HCT116 (cell line): ENCODE measurements at regions not wholly inside any gene's neighbourhood (a gene's known extent, or its start where the extent isn't known, plus 50 kb on each side); places are given as distances from the start of the nearest gene placed in this dataset.

Experiments used
- ATAC-seq: fragments of 200-7000 bp; cut with Tn5 transposase; 2 replicates; pipeline ENCODE4 v1.9.1; 2020; ENCODE audit warnings: mild to moderate bottlenecking, moderate library complexity
- BruUV-seq: library from RNA; stranded (reverse); fragments of 400-500 nt; replicated peaks from 2 replicates; lab custom pipeline; 2021; lab: Mats Ljungman, UMichigan
- CTCF ChIA-PET: fragments of 300-600 bp; sonication (Branson Sonifier 250); formaldehyde crosslinking; loops from one replicate; lab custom pipeline; 2021; ENCODE audit warnings: antibody characterized with exemption; lab: Charles Lee
- POLR2A ChIA-PET: fragments of 300-600, 350-600 bp; sonication (Branson Sonifier 250); formaldehyde crosslinking; loops from one replicate; lab custom pipeline; 2021; ENCODE audit warnings: antibody characterized with exemption; lab: Charles Lee
- RAD21 ChIA-PET, 2 experiments: fragments of 300-600 bp; sonication (Branson Sonifier 250); formaldehyde crosslinking; loops; one replicate each; lab custom pipeline; 2023; ENCODE audit warnings: low total read pairs in 2 of 2; ENCODE audit not compliant: uncharacterized antibody in 2 of 2, unreplicated experiment in 2 of 2, low non-redundant PET in 1 of 2; lab: Charles Lee
- DNase-seq: peaks from one replicate; pipeline ENCODE4 v3.0.0-alpha.2; 2010; ENCODE audit warnings: low read depth, low spot score
- H2AFZ ChIP-seq: fragments of 200-600 bp; shearing (Covaris generic), sonication (generic); 2 replicates; pipeline ENCODE4 v1.6.1; 2017; ENCODE audit warnings: low read depth, mixed run types, mixed read lengths, antibody characterized with exemption, low read length; ENCODE audit not compliant: poor library complexity, severe bottlenecking
- H3K27ac ChIP-seq: 2 replicates; pipeline ENCODE4 v1.5.1; 2012; ENCODE audit warnings: low read depth, low read length
- H3K27me3 ChIP-seq: fragments of 200-600 bp; sonication (generic); 2 replicates; pipeline ENCODE4 v1.6.1; 2016; ENCODE audit warnings: mixed run types, low read length, mixed read lengths; ENCODE audit not compliant: insufficient read depth
- H3K36me3 ChIP-seq, 2 experiments: fragments of 200-500 bp in 1 of 2; fragments of 200-600 bp in 1 of 2; sonication (Bioruptor generic) in 1 of 2; sonication (generic) in 1 of 2; 2 replicates each; pipeline versions ENCODE4 v1.5.1 to v1.6.1; 2014 to 2016; ENCODE audit warnings: low read length in 2 of 2, inconsistent platforms in 1 of 2, mixed read lengths in 1 of 2, mixed run types in 1 of 2; ENCODE audit not compliant: insufficient read depth in 2 of 2, control insufficient read depth in 1 of 2
- H3K4me1 ChIP-seq, 2 experiments: fragments of 200-600 bp in 1 of 2; sonication (generic) in 1 of 2; 2 replicates each; pipeline versions ENCODE4 v1.5.1 to v1.6.1; 2012 to 2017; ENCODE audit warnings: low read length in 2 of 2, inconsistent platforms in 1 of 2, mild to moderate bottlenecking in 1 of 2, mixed read lengths in 1 of 2, mixed run types in 1 of 2, moderate library complexity in 1 of 2; ENCODE audit not compliant: insufficient read depth in 2 of 2, control insufficient read depth in 1 of 2
- H3K4me2 ChIP-seq: fragments of 200-600 bp; sonication (generic); 2 replicates; pipeline ENCODE4 v1.6.1; 2017; ENCODE audit warnings: mixed run types, low read length, mixed read lengths
- H3K4me3 ChIP-seq, 2 experiments: fragments of 200-600 bp in 1 of 2; sonication (generic) in 1 of 2; replicated peaks in 1 of 2; 2 replicates each; pipeline ENCODE4 v1.5.1; 2011 to 2016; ENCODE audit warnings: low read length in 2 of 2, control low read depth in 1 of 2, low read depth in 1 of 2, mild to moderate bottlenecking in 1 of 2, mixed read lengths in 1 of 2, mixed run types in 1 of 2
- H3K79me2 ChIP-seq: fragments of 200-600 bp; sonication (generic); 2 replicates; pipeline ENCODE4 v1.6.1; 2017; ENCODE audit warnings: mild to moderate bottlenecking, mixed run types, low read length, moderate library complexity, mixed read lengths; ENCODE audit not compliant: insufficient read depth
- H3K9ac ChIP-seq: fragments of 200-600 bp; sonication (generic); 2 replicates; pipeline ENCODE4 v1.6.1; 2016; ENCODE audit warnings: low read length, mixed read lengths
- H3K9me2 ChIP-seq: fragments of 200-600 bp; sonication (generic), shearing (Covaris generic); 2 replicates; pipeline ENCODE4 v1.6.1; 2017; ENCODE audit warnings: mixed run types, mild to moderate bottlenecking, moderate library complexity; ENCODE audit not compliant: insufficient read depth
- H3K9me3 ChIP-seq, 2 experiments: fragments of 200-500 bp in 1 of 2; fragments of 200-600 bp in 1 of 2; sonication (Bioruptor generic) in 1 of 2; sonication (generic) in 1 of 2; 2 replicates each; pipeline ENCODE4 v1.6.1; 2014 to 2017; ENCODE audit warnings: low read length in 2 of 2, mixed read lengths in 2 of 2, inconsistent platforms in 1 of 2, low read depth in 1 of 2, mild to moderate bottlenecking in 1 of 2, mixed run types in 1 of 2, moderate library complexity in 1 of 2; ENCODE audit not compliant: control insufficient read depth in 1 of 2, insufficient read depth in 1 of 2
- H4K20me1 ChIP-seq: fragments of 200-600 bp; sonication (generic), shearing (Covaris generic); 2 replicates; pipeline ENCODE4 v1.6.1; 2017; ENCODE audit warnings: mixed run types, mild to moderate bottlenecking, moderate library complexity; ENCODE audit not compliant: insufficient read depth
- CEBPB ChIP-seq: IDR thresholded peaks from 2 replicates; pipeline ENCODE4 v1.6.1; 2012; ENCODE audit warnings: low read depth
- EGR1 ChIP-seq: IDR thresholded peaks from 2 replicates; pipeline ENCODE4 v1.6.1; 2012; ENCODE audit warnings: low read depth
- POLR2A ChIP-seq: IDR thresholded peaks from 2 replicates; pipeline ENCODE4 v1.7.0; 2011; ENCODE audit warnings: borderline replicate concordance; ENCODE audit not compliant: insufficient read depth, insufficient read length; ENCODE audit errors: extremely low read depth
- REST ChIP-seq: IDR thresholded peaks from 2 replicates; pipeline ENCODE4 v1.6.1; 2012; ENCODE audit warnings: low read depth
- SIN3A ChIP-seq: IDR thresholded peaks from 2 replicates; pipeline ENCODE4 v1.6.1; 2012; ENCODE audit warnings: low read depth
- ZNF274 ChIP-seq: fragments of 200-500 bp; sonication (Bioruptor generic); IDR thresholded peaks from 2 replicates; pipeline ENCODE4 v1.6.1; 2014; ENCODE audit warnings: mild to moderate bottlenecking, low read depth, low read length, inconsistent platforms
- intact Hi-C: fragments of 100-400 bp; cut with micrococcal nuclease; formaldehyde crosslinking; loops from 2 replicates; pipeline ENCODE4 v1.10.0; 2022
- TF ChIP-seq, protein P1 (sequence below): IDR thresholded peaks from 2 replicates; pipeline ENCODE4 v1.6.1; 2012

DNA sequence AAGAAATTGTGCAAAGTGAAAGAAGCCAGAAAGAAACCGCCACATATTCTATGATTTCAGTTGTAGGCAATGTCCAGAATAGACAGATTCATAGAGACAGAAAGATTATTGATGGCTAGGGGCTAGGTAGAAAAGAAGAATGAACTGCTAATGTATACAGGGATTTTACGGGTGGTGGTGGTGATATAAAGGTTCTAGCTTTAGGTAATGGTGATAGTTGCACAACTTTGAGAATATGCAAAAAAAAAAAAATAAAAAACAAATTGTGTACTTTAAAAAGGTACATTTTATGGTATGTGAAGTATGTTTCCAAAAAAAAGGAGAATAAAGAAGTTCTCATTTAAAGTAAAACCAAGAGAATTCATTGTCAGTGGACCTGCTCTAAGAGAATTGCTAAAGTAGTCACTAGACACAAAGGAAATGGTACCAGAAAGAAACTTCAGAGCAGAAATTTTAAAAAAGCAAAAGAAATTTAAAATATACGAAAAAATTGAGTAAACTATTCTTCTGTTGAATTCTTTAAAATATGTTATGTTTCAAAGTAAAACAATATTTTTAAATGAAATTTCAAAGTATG is 680.1 kb downstream of the UQCRFS1 start:
- intact Hi-C loops = no loop called here
- H4K20me1 ChIP-seq = no peaks in the 10 kb centered on the region
- no peaks in the 10 kb centered on the region for H3K27me3 ChIP-seq
- no peaks in the 10 kb centered on the region for H3K9me2 ChIP-seq
- H3K4me3 ChIP-seq = no peak overlapping the region
- ChIA-PET CTCF (no interaction called here), POLR2A (no interaction called here), RAD21 (no interaction called here)
- no peaks in the 10 kb centered on the region for H3K79me2 ChIP-seq
- no peak overlapping the region for H2AFZ ChIP-seq
- H3K4me1 ChIP-seq = no peaks in the 10 kb centered on the region
- H3K36me3 ChIP-seq = no peaks in the 10 kb centered on the region
- DNase-seq (no peak), ATAC-seq (no peak)
- H3K9me3 ChIP-seq = peaks cover 4 to 5% of the 10 kb centered on the region in 2 experiments; a peak in 3 of 4 replicates
- TF ChIP-seq ZNF274 = no peak
- TF ChIP-seq, protein P1, sequence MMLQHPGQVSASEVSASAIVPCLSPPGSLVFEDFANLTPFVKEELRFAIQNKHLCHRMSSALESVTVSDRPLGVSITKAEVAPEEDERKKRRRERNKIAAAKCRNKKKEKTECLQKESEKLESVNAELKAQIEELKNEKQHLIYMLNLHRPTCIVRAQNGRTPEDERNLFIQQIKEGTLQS = no peak
- no peak for TF ChIP-seq CEBPB
- TF ChIP-seq REST = no peak
- TF ChIP-seq SIN3A = no peak
- TF ChIP-seq EGR1 = no peak
- TF ChIP-seq POLR2A = no peak
- no peak overlapping the region for H3K9ac ChIP-seq
- H3K4me2 ChIP-seq = no peak overlapping the region
- no TSS peak for BruUV-seq
- H3K27ac ChIP-seq = no peak overlapping the region
